H1 (cell line): ENCODE measurements at regions not wholly inside any gene's neighbourhood (a gene's known extent, or its start where the extent isn't known, plus 50 kb on each side); places are given as distances from the start of the nearest gene placed in this dataset.

Experiments used
- CTCF ChIA-PET: fragments of 300-600 bp; sonication (Branson Sonifier 250); formaldehyde crosslinking; loops from one replicate; lab custom pipeline; 2021; ENCODE audit not compliant: partially characterized antibody; lab: Charles Lee
- POLR2A ChIA-PET: fragments of 300-600 bp; sonication (Branson Sonifier 250); formaldehyde crosslinking; loops from one replicate; lab custom pipeline; 2021; ENCODE audit warnings: inconsistent platforms; ENCODE audit not compliant: partially characterized antibody; lab: Charles Lee
- DNase-seq, 2 experiments: peaks; one replicate each; pipeline versions ENCODE4 v3.0.0 to v3.0.0-alpha.2; 2010 to 2022; ENCODE audit warnings: low spot score in 2 of 2, low read depth in 1 of 2, mixed read lengths in 1 of 2
- FAIRE-seq: peaks from 2 replicates; lab custom pipeline; 2011; peaks lifted over from hg19 to GRCh38; lab: Jason Lieb, UNC
- H2AFZ ChIP-seq: 2 replicates; pipeline ENCODE4 v1.8.1; 2012; ENCODE audit warnings: low read length, inconsistent platforms
- H2AK5ac ChIP-seq: 2 replicates; pipeline ENCODE4 v1.6.1; 2013; ENCODE audit warnings: low read depth, low read length
- H2BK120ac ChIP-seq: replicated peaks from 2 replicates; pipeline ENCODE3; 2013; ENCODE audit warnings: low read depth, low read length, inconsistent platforms
- H2BK12ac ChIP-seq: 2 replicates; pipeline ENCODE4 v1.6.1; 2013; ENCODE audit warnings: low read depth, low read length
- H2BK15ac ChIP-seq: 2 replicates; pipeline ENCODE4 v1.6.1; 2013; ENCODE audit warnings: low read length
- H2BK20ac ChIP-seq: 2 replicates; pipeline ENCODE4 v1.6.1; 2013; ENCODE audit warnings: low read length
- H2BK5ac ChIP-seq: 2 replicates; pipeline ENCODE4 v1.6.1; 2013; ENCODE audit warnings: low read depth, low read length
- H3K14ac ChIP-seq: 2 replicates; pipeline ENCODE4 v1.6.1; 2013; ENCODE audit warnings: inconsistent platforms; ENCODE audit not compliant: insufficient read length
- H3K18ac ChIP-seq: 2 replicates; pipeline ENCODE4 v1.6.1; 2013; ENCODE audit warnings: low read length; ENCODE audit errors: extremely low read depth
- H3K23ac ChIP-seq: 2 replicates; pipeline ENCODE4 v1.6.1; 2013; ENCODE audit warnings: inconsistent platforms; ENCODE audit not compliant: insufficient read length
- H3K23me2 ChIP-seq: 2 replicates; pipeline ENCODE4 v1.6.1; 2013; ENCODE audit warnings: low read depth, low read length
- H3K27ac ChIP-seq: 2 replicates; pipeline ENCODE4 v1.6.1; 2011; ENCODE audit warnings: low read depth, low read length, inconsistent platforms
- H3K27me3 ChIP-seq, 4 experiments: replicated peaks in 1 of 4; 1 replicate in 1 of 4; 2 replicates in 3 of 4; pipeline versions ENCODE4 v1.6.1 to v1.8.1; 2011 to 2013; ENCODE audit warnings: low read length in 3 of 4, mild to moderate bottlenecking in 3 of 4, inconsistent platforms in 2 of 4, mixed read lengths in 2 of 4, moderate library complexity in 1 of 4; ENCODE audit not compliant: control insufficient read depth in 3 of 4, insufficient read depth in 3 of 4; ENCODE audit errors: extremely low read depth in 1 of 4
- H3K36me3 ChIP-seq, 4 experiments: 2 replicates each; pipeline versions ENCODE4 v1.6.1 to v1.8.1; 2011 to 2013; ENCODE audit warnings: mild to moderate bottlenecking in 4 of 4, low read length in 3 of 4, moderate library complexity in 2 of 4, control low read depth in 1 of 4, inconsistent platforms in 1 of 4; ENCODE audit not compliant: insufficient read depth in 4 of 4, control insufficient read depth in 2 of 4
- H3K4ac ChIP-seq: replicated peaks from 2 replicates; pipeline ENCODE3; 2013; ENCODE audit warnings: low read length, low read depth, mixed read lengths, inconsistent platforms; ENCODE audit not compliant: insufficient read length
- H3K4me1 ChIP-seq, 4 experiments: replicated peaks in 1 of 4; 1 replicate in 1 of 4; 2 replicates in 3 of 4; pipeline versions ENCODE4 v1.6.1 to v1.8.1; 2011 to 2013; ENCODE audit warnings: low read length in 3 of 4, inconsistent platforms in 2 of 4, mixed read lengths in 1 of 4; ENCODE audit not compliant: insufficient read depth in 4 of 4, control insufficient read depth in 3 of 4
- H3K4me2 ChIP-seq, 2 experiments: 2 replicates each; pipeline versions ENCODE4 v1.6.1 to v1.8.1; 2011 to 2013; ENCODE audit warnings: low read depth in 2 of 2, low read length in 2 of 2, control low read depth in 1 of 2, inconsistent platforms in 1 of 2, mild to moderate bottlenecking in 1 of 2; ENCODE audit not compliant: insufficient read depth in 1 of 2
- H3K4me3 ChIP-seq, 4 experiments: fragments of 200-600, 300-600 bp in 1 of 4; sonication (generic), shearing (Covaris generic), sonication (Bioruptor Twin) in 1 of 4; 2 replicates each; pipeline versions ENCODE4 v1.5.1 to v1.8.1; 2011 to 2016; ENCODE audit warnings: low read length in 4 of 4, low read depth in 3 of 4, control low read depth in 2 of 4, inconsistent platforms in 2 of 4, mild to moderate bottlenecking in 2 of 4, mixed read lengths in 1 of 4, moderate library complexity in 1 of 4; ENCODE audit not compliant: insufficient read depth in 2 of 4; ENCODE audit errors: extremely low read depth in 1 of 4
- H3K56ac ChIP-seq: replicated peaks from 2 replicates; pipeline ENCODE3; 2013; ENCODE audit warnings: low read depth, mild to moderate bottlenecking, mixed read lengths, low read length, inconsistent platforms; ENCODE audit not compliant: insufficient read length
- H3K79me1 ChIP-seq: 2 replicates; pipeline ENCODE4 v1.6.1; 2013; ENCODE audit warnings: low read depth, low read length, control low read depth
- H3K79me2 ChIP-seq, 2 experiments: 2 replicates each; pipeline versions ENCODE4 v1.6.1 to v1.8.1; 2012 to 2013; ENCODE audit warnings: low read length in 2 of 2, mild to moderate bottlenecking in 2 of 2, inconsistent platforms in 1 of 2; ENCODE audit not compliant: insufficient read depth in 2 of 2, control insufficient read depth in 1 of 2
- H3K9ac ChIP-seq, 4 experiments: replicated peaks in 1 of 4; 1 replicate in 1 of 4; 2 replicates in 3 of 4; pipeline versions ENCODE4 v1.6.1 to v1.8.1; 2011 to 2013; ENCODE audit warnings: low read depth in 3 of 4, low read length in 3 of 4, control low read depth in 2 of 4, mild to moderate bottlenecking in 2 of 4, moderate library complexity in 2 of 4, inconsistent platforms in 1 of 4; ENCODE audit errors: extremely low read depth in 1 of 4
- H3K9me3 ChIP-seq, 2 experiments: 2 replicates each; pipeline versions ENCODE4 v1.6.1 to v1.8.1; 2012 to 2013; ENCODE audit warnings: mild to moderate bottlenecking in 2 of 2, moderate library complexity in 2 of 2, control low read depth in 1 of 2, inconsistent platforms in 1 of 2, low read depth in 1 of 2, low read length in 1 of 2, mixed read lengths in 1 of 2; ENCODE audit not compliant: insufficient read depth in 2 of 2
- H4K20me1 ChIP-seq, 2 experiments: replicated peaks in 1 of 2; 2 replicates each; pipeline versions ENCODE3 to v1.8.1; 2011 to 2013; ENCODE audit warnings: inconsistent platforms in 2 of 2, low read length in 2 of 2, mild to moderate bottlenecking in 1 of 2; ENCODE audit not compliant: insufficient read depth in 2 of 2, control insufficient read depth in 1 of 2
- H4K5ac ChIP-seq: 2 replicates; pipeline ENCODE4 v1.6.1; 2013; ENCODE audit warnings: low read length, low read depth, mixed read lengths, inconsistent platforms; ENCODE audit not compliant: insufficient read length
- H4K8ac ChIP-seq: 2 replicates; pipeline ENCODE4 v1.8.0; 2013; ENCODE audit warnings: mild to moderate bottlenecking, moderate library complexity, low read length, inconsistent platforms; ENCODE audit not compliant: insufficient read depth; ENCODE audit errors: extremely low read depth
- H4K91ac ChIP-seq: replicated peaks from 2 replicates; pipeline ENCODE3; 2013; ENCODE audit warnings: low read length, mixed read lengths, inconsistent platforms; ENCODE audit not compliant: insufficient read length
- BACH1 ChIP-seq: IDR thresholded peaks from 2 replicates; pipeline ENCODE4 v1.6.1; 2012; ENCODE audit warnings: low read length, improper control_type of control experiment
- CBX5 ChIP-seq: fragments of 300-800, 300-1000 bp; sonication (generic); IDR thresholded peaks from 2 replicates; pipeline ENCODE4 v1.7.1; 2016; ENCODE audit warnings: antibody characterized with exemption, low read length, low read depth
- CEBPB ChIP-seq: IDR thresholded peaks from 2 replicates; pipeline ENCODE4 v1.6.1; 2012; ENCODE audit warnings: low read depth, low read length
- CREB1 ChIP-seq: IDR thresholded peaks from 2 replicates; pipeline ENCODE4 v1.6.1; 2012; ENCODE audit warnings: inconsistent platforms
- GABPA ChIP-seq: IDR thresholded peaks from 2 replicates; pipeline ENCODE4 v1.6.1; 2011; ENCODE audit warnings: mild to moderate bottlenecking, low read length, moderate library complexity, borderline replicate concordance; ENCODE audit not compliant: insufficient read depth
- JUN ChIP-seq: IDR thresholded peaks from 2 replicates; pipeline ENCODE4 v1.6.1; 2011; ENCODE audit warnings: low read depth, mild to moderate bottlenecking, improper control_type of control experiment, low read length
- NANOG ChIP-seq: IDR thresholded peaks from 2 replicates; pipeline ENCODE4 v1.6.1; 2011; ENCODE audit warnings: low read length, low read depth, mild to moderate bottlenecking, inconsistent platforms; ENCODE audit not compliant: insufficient read depth, poor library complexity, severe bottlenecking
- POLR2A ChIP-seq, 2 experiments: IDR thresholded peaks; 1 replicate in 1 of 2; 2 replicates in 1 of 2; pipeline ENCODE4 v1.6.1; 2011; ENCODE audit warnings: low read depth in 2 of 2, low read length in 2 of 2, mild to moderate bottlenecking in 2 of 2; ENCODE audit errors: control extremely low read depth in 1 of 2
- POU5F1 ChIP-seq: IDR thresholded peaks from 2 replicates; pipeline ENCODE4 v1.6.1; 2011; ENCODE audit warnings: low read depth, mild to moderate bottlenecking, low read length, moderate library complexity
- SAP30 ChIP-seq: fragments of 300-600 bp; sonication (generic); IDR thresholded peaks from 2 replicates; pipeline ENCODE4 v1.7.1; 2012; ENCODE audit warnings: low read length, moderate library complexity, mild to moderate bottlenecking, inconsistent platforms; ENCODE audit not compliant: insufficient read depth, insufficient replicate concordance
- SP4 ChIP-seq: IDR thresholded peaks from 2 replicates; pipeline ENCODE4 v1.6.1; 2012; ENCODE audit warnings: low read length, inconsistent platforms
- TBP ChIP-seq: IDR thresholded peaks from 2 replicates; pipeline ENCODE4 v1.6.1; 2011; ENCODE audit warnings: low read depth, low read length, improper control_type of control experiment
- TEAD4 ChIP-seq: IDR thresholded peaks from 2 replicates; pipeline ENCODE4 v1.6.1; 2012; ENCODE audit warnings: low read depth, low read length, inconsistent platforms, mixed read lengths
- YY1 ChIP-seq: IDR thresholded peaks from 2 replicates; pipeline ENCODE4 v1.6.1; 2011; ENCODE audit warnings: low read depth, mild to moderate bottlenecking, low read length
- WGBS, 2 experiments: shearing (Covaris generic) in 1 of 2; methylation state at CpG; one replicate each; pipeline versions ENCODE4 v1.1.6 to v1.1.7; 2013 to 2015; ENCODE audit warnings: low lambda C conversion rate in 2 of 2, mixed read lengths in 2 of 2, inconsistent platforms in 1 of 2, low coverage in 1 of 2, missing lambda C conversion rate in 1 of 2; ENCODE audit not compliant: insufficient replicate concordance in 2 of 2, insufficient coverage in 1 of 2, insufficient read length in 1 of 2; ENCODE audit errors: extremely low coverage in 1 of 2, missing lambda C conversion rate in 1 of 2; 5-methylcytosine and 5-hydroxymethylcytosine counted together
- TF ChIP-seq, protein P1 (sequence below): IDR thresholded peaks from 2 replicates; pipeline ENCODE4 v1.6.1; 2012; ENCODE audit warnings: inconsistent platforms

DNA sequence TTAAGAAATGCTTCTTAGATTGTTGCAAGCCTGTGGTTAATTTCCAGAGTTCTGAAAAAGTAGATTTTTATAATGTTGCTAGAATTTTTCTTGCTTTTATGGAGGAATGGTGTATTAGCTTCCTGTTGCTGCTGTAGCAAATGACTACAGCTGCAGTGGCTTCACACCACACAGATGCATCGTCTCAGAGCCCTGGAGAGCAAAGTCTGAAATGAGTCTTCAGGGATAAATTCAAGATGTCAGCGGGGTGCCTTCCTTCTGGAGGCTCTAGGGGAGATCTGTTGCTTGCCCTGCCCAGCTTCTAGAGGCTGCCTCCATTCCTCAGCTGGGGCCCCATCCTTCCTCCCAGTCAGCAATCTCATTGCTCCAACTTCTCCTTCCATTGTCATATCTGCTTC, 187.8 kb downstream of the ZNF516 start:
- no peak overlapping the region for H3K56ac ChIP-seq
- H3K18ac ChIP-seq, result no peak overlapping the region
- H3K4me1 ChIP-seq, result no peaks in the 10 kb centered on the region
- H3K9ac ChIP-seq, result no peak overlapping the region
- H2AK5ac ChIP-seq, result no peak overlapping the region
- no peak overlapping the region for H3K4me2 ChIP-seq
- no peak overlapping the region for H2BK20ac ChIP-seq
- TF ChIP-seq CEBPB (no peak), SAP30 (no peak), POLR2A (IDR thresholded peaks at IDR 0.05; ENCODE audit: control extremely low read depth in 1 of 2, low read depth in 2 of 2, low read length in 2 of 2) (no peak), NANOG (no peak), POU5F1 (no peak), JUN (no peak), GABPA (no peak), YY1 (no peak), TBP (no peak), TEAD4 (no peak), CREB1 (no peak), SP4 (no peak), BACH1 (no peak), CBX5 (no peak)
- TF ChIP-seq, protein P1, sequence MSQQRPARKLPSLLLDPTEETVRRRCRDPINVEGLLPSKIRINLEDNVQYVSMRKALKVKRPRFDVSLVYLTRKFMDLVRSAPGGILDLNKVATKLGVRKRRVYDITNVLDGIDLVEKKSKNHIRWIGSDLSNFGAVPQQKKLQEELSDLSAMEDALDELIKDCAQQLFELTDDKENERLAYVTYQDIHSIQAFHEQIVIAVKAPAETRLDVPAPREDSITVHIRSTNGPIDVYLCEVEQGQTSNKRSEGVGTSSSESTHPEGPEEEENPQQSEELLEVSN, result no peak
- no peaks in the 10 kb centered on the region for H3K79me2 ChIP-seq
- ChIA-PET CTCF (interaction anchor here (0.7 to 2.2 kb wide), 24 partner anchors 9 to 919 kb away, joined by 3 to 14 read pairs (median 4); no protein-coding TSS in a partner anchor), POLR2A (no interaction called here)
- no peak overlapping the region for H3K14ac ChIP-seq
- DNase-seq (no peak), FAIRE-seq (no peak)
- H3K4ac ChIP-seq, result no peak overlapping the region
- H3K23ac ChIP-seq, result no peak overlapping the region
- no peaks in the 10 kb centered on the region for H3K36me3 ChIP-seq
- H3K4me3 ChIP-seq, result no peak overlapping the region
- no peaks in the 10 kb centered on the region for H3K27me3 ChIP-seq
- H2BK15ac ChIP-seq, result no peak overlapping the region
- no peak overlapping the region for H2BK5ac ChIP-seq
- no peak overlapping the region for H2AFZ ChIP-seq
- H4K91ac ChIP-seq, result no peak overlapping the region
- no peaks in the 10 kb centered on the region for H3K79me1 ChIP-seq
- no peak overlapping the region for H4K8ac ChIP-seq
- 75% methylated on average over 2 of the region's 2 CpGs; no CpG with 5 or more reads in 1 of the 2 experiments for WGBS, 2 experiments
- H4K20me1 ChIP-seq, result no peaks in the 10 kb centered on the region
- no peak overlapping the region for H4K5ac ChIP-seq
- H3K9me3 ChIP-seq, result no peaks in the 10 kb centered on the region
- H3K27ac ChIP-seq, result no peak overlapping the region
- no peak overlapping the region for H2BK120ac ChIP-seq
- H2BK12ac ChIP-seq, result no peak overlapping the region
- H3K23me2 ChIP-seq, result no peaks in the 10 kb centered on the region
